Calu3 (cell line): ENCODE measurements at regions not wholly inside any gene's neighbourhood (a gene's known extent, or its start where the extent isn't known, plus 50 kb on each side); places are given as distances from the start of the nearest gene placed in this dataset.

Experiments
- BruUV-seq: library from RNA; stranded (reverse); fragments of 400-500 nt; replicated peaks from 2 replicates; lab custom pipeline; 2021; lab: Mats Ljungman, UMichigan
- CTCF ChIA-PET: fragments of 300-600 bp; sonication (Branson Sonifier 250); formaldehyde crosslinking; loops from one replicate; lab custom pipeline; 2022; ENCODE audit warnings: antibody characterized with exemption; lab: Charles Lee
- DNase-seq: peaks from one replicate; pipeline ENCODE4 v3.0.0; 2022
- H3K27ac Mint-ChIP-seq: one replicate; pipeline ENCODE4 v1.8.0; 2022; ENCODE audit warnings: mixed read lengths; ENCODE audit not compliant: unreplicated experiment
- H3K27me3 Mint-ChIP-seq: one replicate; pipeline ENCODE4 v1.8.0; 2022; ENCODE audit warnings: mixed read lengths; ENCODE audit not compliant: unreplicated experiment
- H3K36me3 Mint-ChIP-seq: one replicate; pipeline ENCODE4 v1.8.0; 2022; ENCODE audit warnings: mild to moderate bottlenecking, moderate library complexity, mixed read lengths; ENCODE audit not compliant: insufficient read depth, unreplicated experiment
- H3K4me1 Mint-ChIP-seq: one replicate; pipeline ENCODE4 v1.8.0; 2022; ENCODE audit warnings: mild to moderate bottlenecking, low read depth, mixed read lengths; ENCODE audit not compliant: unreplicated experiment
- H3K4me3 Mint-ChIP-seq: one replicate; pipeline ENCODE4 v1.8.0; 2022; ENCODE audit warnings: mild to moderate bottlenecking, low read depth, moderate library complexity, mixed read lengths; ENCODE audit not compliant: unreplicated experiment
- H3K9me3 Mint-ChIP-seq: one replicate; pipeline ENCODE4 v1.8.0; 2022; ENCODE audit warnings: low read depth, mixed read lengths; ENCODE audit not compliant: unreplicated experiment
- intact Hi-C: fragments of 100-400 bp; cut with micrococcal nuclease; formaldehyde crosslinking; loops from one replicate; pipeline ENCODE4 v1.10.0; 2022; ENCODE audit not compliant: unreplicated experiment
- TF ChIP-seq, protein P1 (sequence below): fragments of 200-600 bp; IDR thresholded peaks from one replicate; pipeline ENCODE4 v1.8.0; 2022; ENCODE audit warnings: antibody characterized with exemption; ENCODE audit not compliant: unreplicated experiment

DNA sequence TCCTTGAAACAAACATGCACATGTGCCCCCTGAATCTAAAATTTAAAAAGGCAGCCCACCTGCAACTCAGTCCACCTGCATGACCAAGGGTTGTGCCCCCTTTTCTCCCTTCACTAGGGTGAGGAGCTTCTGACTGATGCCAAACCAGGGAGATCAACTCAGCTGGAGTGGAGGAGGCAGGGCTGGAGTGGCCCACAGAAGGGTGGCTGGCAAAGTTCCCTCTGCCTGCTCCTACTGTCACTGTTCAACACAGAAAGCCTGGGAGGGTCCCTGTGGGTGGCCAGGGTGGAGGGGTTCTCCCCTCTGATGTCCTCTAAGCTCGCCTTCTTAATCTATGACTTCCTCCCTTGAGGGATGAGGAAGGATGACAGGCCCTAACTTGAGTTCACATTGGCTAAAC, 55.7 kb upstream of the ANTXRL start:
- Mint-ChIP-seq H3K4me3 (no peak overlapping the region), H3K4me1 (peaks cover 11% of the 10 kb centered on the region), H3K36me3 (no peaks in the 10 kb centered on the region), H3K27me3 (peaks cover 69% of the 10 kb centered on the region), H3K9me3 (no peaks in the 10 kb centered on the region), H3K27ac (no peak overlapping the region)
- DNase-seq, result peak; percentile 0
- CTCF ChIA-PET, result no interaction called here
- TF ChIP-seq, protein P1, sequence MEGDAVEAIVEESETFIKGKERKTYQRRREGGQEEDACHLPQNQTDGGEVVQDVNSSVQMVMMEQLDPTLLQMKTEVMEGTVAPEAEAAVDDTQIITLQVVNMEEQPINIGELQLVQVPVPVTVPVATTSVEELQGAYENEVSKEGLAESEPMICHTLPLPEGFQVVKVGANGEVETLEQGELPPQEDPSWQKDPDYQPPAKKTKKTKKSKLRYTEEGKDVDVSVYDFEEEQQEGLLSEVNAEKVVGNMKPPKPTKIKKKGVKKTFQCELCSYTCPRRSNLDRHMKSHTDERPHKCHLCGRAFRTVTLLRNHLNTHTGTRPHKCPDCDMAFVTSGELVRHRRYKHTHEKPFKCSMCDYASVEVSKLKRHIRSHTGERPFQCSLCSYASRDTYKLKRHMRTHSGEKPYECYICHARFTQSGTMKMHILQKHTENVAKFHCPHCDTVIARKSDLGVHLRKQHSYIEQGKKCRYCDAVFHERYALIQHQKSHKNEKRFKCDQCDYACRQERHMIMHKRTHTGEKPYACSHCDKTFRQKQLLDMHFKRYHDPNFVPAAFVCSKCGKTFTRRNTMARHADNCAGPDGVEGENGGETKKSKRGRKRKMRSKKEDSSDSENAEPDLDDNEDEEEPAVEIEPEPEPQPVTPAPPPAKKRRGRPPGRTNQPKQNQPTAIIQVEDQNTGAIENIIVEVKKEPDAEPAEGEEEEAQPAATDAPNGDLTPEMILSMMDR, result no peak
- BruUV-seq, result no TSS peak
- intact Hi-C loops, result loop anchor here (5.0 kb wide), 1 partner anchor 326 kb away; the partner anchor contains the start of gene GPRIN2

DNA sequence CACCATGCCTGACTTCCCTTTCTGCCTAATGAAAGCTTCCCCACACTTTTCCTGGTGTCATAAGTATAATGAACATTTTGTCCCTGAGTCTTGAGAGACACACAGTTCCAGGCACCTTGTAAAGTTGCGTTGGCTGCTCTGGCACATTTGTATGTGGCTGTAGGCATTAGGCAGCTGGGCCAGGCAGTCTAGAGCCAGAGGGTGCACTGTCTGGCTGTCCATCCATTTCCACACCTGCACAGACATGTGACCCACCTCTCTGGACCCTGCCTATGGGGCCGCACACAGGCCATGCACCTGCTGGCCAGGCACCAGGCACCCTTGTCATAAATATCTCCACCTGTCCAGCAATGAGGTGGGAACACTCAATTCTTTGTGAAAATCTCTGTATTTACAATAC, 54.7 kb upstream of the ANTXRL start:
- no peaks in the 10 kb centered on the region for H3K9me3 Mint-ChIP-seq
- no peak overlapping the region for H3K4me3 Mint-ChIP-seq
- CTCF ChIA-PET, result no interaction called here
- H3K36me3 Mint-ChIP-seq, result no peaks in the 10 kb centered on the region
- peaks cover 11% of the 10 kb centered on the region for H3K4me1 Mint-ChIP-seq
- DNase-seq, result no peak
- TF ChIP-seq, protein P1, result no peak
- intact Hi-C loops, result loop anchor here (5.0 kb wide), 1 partner anchor 325 kb away; the partner anchor contains the start of gene GPRIN2
- no peak overlapping the region for H3K27ac Mint-ChIP-seq
- H3K27me3 Mint-ChIP-seq, result peaks cover 69% of the 10 kb centered on the region
- BruUV-seq, result no TSS peak

- Mint-ChIP-seq H3K27ac (no peak overlapping the region), H3K27me3 (peaks cover 69% of the 10 kb centered on the region), H3K9me3 (no peaks in the 10 kb centered on the region), H3K4me3 (no peak overlapping the region), H3K36me3 (no peaks in the 10 kb centered on the region), H3K4me1 (peaks cover 11% of the 10 kb centered on the region)
- CTCF ChIA-PET, result no interaction called here
- TF ChIP-seq, protein P1, result no peak
- no TSS peak for BruUV-seq
- no peak for DNase-seq
- intact Hi-C loops, result loop anchor here (5.0 kb wide), 1 partner anchor 325 kb away; the partner anchor contains the start of gene GPRIN2
Observed at GRCh38 chr10:46232666-46233065, 54.1 kb upstream of the ANTXRL start.

- no peaks in the 10 kb centered on the region for H3K9me3 Mint-ChIP-seq
- intact Hi-C loops, result loop anchor here (5.0 kb wide), 1 partner anchor 324 kb away; the partner anchor contains the start of gene GPRIN2
- H3K27ac Mint-ChIP-seq, result no peak overlapping the region
- H3K27me3 Mint-ChIP-seq, result peaks cover 69% of the 10 kb centered on the region
- CTCF ChIA-PET, result no interaction called here
- peaks cover 11% of the 10 kb centered on the region for H3K4me1 Mint-ChIP-seq
- no peak overlapping the region for H3K4me3 Mint-ChIP-seq
- no TSS peak for BruUV-seq
- TF ChIP-seq, protein P1, result no peak
- no peaks in the 10 kb centered on the region for H3K36me3 Mint-ChIP-seq
- DNase-seq, result peak; percentile 0
Observed at GRCh38 chr10:46233181-46233580, 53.6 kb upstream of the ANTXRL start.
